ENCODE measurements at regions not wholly inside any gene's neighbourhood (a gene's known extent, or its start where the extent isn't known, plus 50 kb on each side); places are given as distances from the start of the nearest gene placed in this dataset.

- no peak for DNase-seq
Measured at GRCh38 chr12:24025153-24025798, 75.8 kb upstream of the SOX5 start.

GRCh38 chr12:24023081-24023480 lies 73.6 kb upstream of the SOX5 start:
- DNase-seq, result no peak

GRCh38 chr12:24021164-24021502 lies 71.7 kb upstream of the SOX5 start:
- DNase-seq, result no peak

GRCh38 chr12:24020397-24021163 lies 71.1 kb upstream of the SOX5 start:
- DNase-seq, result no peak

- DNase-seq, result no peak
Measured at GRCh38 chr12:24015833-24016160, 66.3 kb upstream of the SOX5 start.

GRCh38 chr12:24014915-24015832 lies 65.7 kb upstream of the SOX5 start:
- DNase-seq, result no peak

- no peak for DNase-seq
Measured at GRCh38 chr12:24014240-24014639, 64.8 kb upstream of the SOX5 start.

GRCh38 chr12:24012528-24012927 lies 63.1 kb upstream of the SOX5 start:
- no peak for DNase-seq

- DNase-seq, result no peak
Measured at GRCh38 chr12:24011927-24012507, 62.5 kb upstream of the SOX5 start.

GRCh38 chr12:24008166-24008565 lies 58.7 kb upstream of the SOX5 start:
- DNase-seq, result no peak
